Choroid plexus epithelial cell (primary cell): ENCODE measurements at regions not wholly inside any gene's neighbourhood (a gene's known extent, or its start where the extent isn't known, plus 50 kb on each side); places are given as distances from the start of the nearest gene placed in this dataset.

Source experiments
- DNase-seq: peaks from one replicate; pipeline ENCODE4 v3.0.0-alpha.2; 2010; ENCODE audit warnings: low read depth
- H3K4me3 ChIP-seq: 2 replicates; pipeline ENCODE4 v1.5.1; 2011; ENCODE audit warnings: low read depth, mild to moderate bottlenecking, control low read depth, low read length, moderate library complexity
- CTCF ChIP-seq: conservative IDR thresholded peaks from 2 replicates; pipeline ENCODE4 v1.5.1; 2011; ENCODE audit warnings: low read depth, mild to moderate bottlenecking, control low read depth, inconsistent platforms, low read length, moderate library complexity

- DNase-seq, result no peak
- no peak for TF ChIP-seq CTCF
- H3K4me3 ChIP-seq, result no peak overlapping the region
These were observed 192.2 kb upstream of the FAT1 start for GRCh38 chr4:186915816-186916215.

- no peak for DNase-seq
- no peak overlapping the region for H3K4me3 ChIP-seq
- no peak for TF ChIP-seq CTCF
These were observed 193.5 kb upstream of the FAT1 start for GRCh38 chr4:186917136-186917535.

- no peak for TF ChIP-seq CTCF
- peak; percentile 29 for DNase-seq
These were observed 194.8 kb upstream of the FAT1 start for GRCh38 chr4:186918466-186918865.

GRCh38 chr4:186919340-186919739, 195.7 kb upstream of the FAT1 start:
- no peak for TF ChIP-seq CTCF
- no peak overlapping the region for H3K4me3 ChIP-seq
- no peak for DNase-seq

More at GRCh38 chr4:186918466-186918865, 194.8 kb upstream of the FAT1 start:
- no peak overlapping the region for H3K4me3 ChIP-seq

GRCh38 chr4:186920483-186920882, 196.8 kb upstream of the FAT1 start:
- TF ChIP-seq CTCF, result no peak
- DNase-seq, result peak; percentile 83
- H3K4me3 ChIP-seq, result no peak overlapping the region

GRCh38 chr4:186920992-186921391, 197.3 kb upstream of the FAT1 start:
- no peak overlapping the region for H3K4me3 ChIP-seq
- no peak for TF ChIP-seq CTCF
- no peak for DNase-seq

- TF ChIP-seq CTCF, result no peak
- no peak overlapping the region for H3K4me3 ChIP-seq
- DNase-seq, result no peak
These were observed 201.1 kb upstream of the FAT1 start for GRCh38 chr4:186924723-186925122.
